ENCODE measurements at regions not wholly inside any gene's neighbourhood (a gene's known extent, or its start where the extent isn't known, plus 50 kb on each side); places are given as distances from the start of the nearest gene placed in this dataset.

- TF ChIP-seq CTCF (IDR thresholded peaks at IDR 0.05; ENCODE audit: insufficient read depth, low read length, poor library complexity, severe bottlenecking) (no peak), EZH2phosphoT487 (conservative IDR thresholded peaks at IDR 0.05; ENCODE audit: low read length) (no peak)
These were observed 553.8 kb upstream of the CAMK1G start for GRCh38 chr1:209029737-209030136.

All from SU-DHL-6 (cell line).